Heart left ventricle (tissue), 16 donors: ENCODE measurements at regions not wholly inside any gene's neighbourhood (a gene's known extent, or its start where the extent isn't known, plus 50 kb on each side); places are given as distances from the start of the nearest gene placed in this dataset.

Experiments
- ATAC-seq, 4 donors: fragments of 200-7000 bp; cut with Tn5 transposase; one replicate each; pipeline ENCODE4 v1.9.1; 2020 to 2022; ENCODE audit warnings: moderate library complexity in 4 of 4, mild to moderate bottlenecking in 3 of 4, moderate number of reproducible peaks in 1 of 4
- DNase-seq, 5 donors: peaks; one replicate each; pipeline ENCODE4 v3.0.0-alpha.2; 2020
- H3K27ac ChIP-seq, 12 donors: fragments of 200-600 bp; sonication (generic) in 4 of 12; one replicate each; pipeline versions ENCODE4 v1.5.0 to v1.8.0; 2016 to 2022; ENCODE audit warnings: mild to moderate bottlenecking in 2 of 12
- H3K27me3 ChIP-seq, 9 donors: fragments of 200-600 bp; sonication (generic) in 2 of 9; one replicate each; pipeline versions ENCODE4 v1.5.1 to v1.8.0; 2016 to 2022; ENCODE audit warnings: mild to moderate bottlenecking in 3 of 9
- H3K36me3 ChIP-seq, 9 donors: fragments of 200-600 bp; sonication (generic) in 2 of 9; one replicate each; pipeline versions ENCODE4 v1.5.0 to v1.8.0; 2018 to 2022; ENCODE audit warnings: mild to moderate bottlenecking in 2 of 9
- H3K4me1 ChIP-seq, 12 donors: fragments of 200-600 bp; sonication (generic) in 4 of 12; one replicate each; pipeline versions ENCODE4 v1.5.0 to v1.8.0; 2016 to 2022; ENCODE audit warnings: mild to moderate bottlenecking in 3 of 12
- H3K4me3 ChIP-seq, 12 donors: fragments of 200-600 bp; sonication (generic) in 4 of 12; one replicate each; pipeline versions ENCODE4 v1.5.0 to v1.8.0; 2017 to 2022; ENCODE audit warnings: mild to moderate bottlenecking in 9 of 12, moderate library complexity in 4 of 12
- H3K9me3 ChIP-seq, 12 donors: fragments of 200-600 bp; sonication (generic) in 4 of 12; one replicate each; pipeline versions ENCODE4 v1.5.0 to v1.8.0; 2016 to 2022; ENCODE audit warnings: mild to moderate bottlenecking in 1 of 12
- CTCF ChIP-seq, 12 donors: fragments of 200-600 bp; sonication (generic) in 4 of 12; IDR thresholded peaks; one replicate each; pipeline versions ENCODE4 v1.5.0 to v1.8.0; 2018 to 2022; ENCODE audit warnings: antibody characterized with exemption in 12 of 12, mild to moderate bottlenecking in 5 of 12
- POLR2A ChIP-seq, 2 donors: fragments of 450-650 bp; IDR thresholded peaks; one replicate each; pipeline ENCODE4 v1.6.1; 2017; ENCODE audit warnings: antibody characterized with exemption in 2 of 2, mild to moderate bottlenecking in 2 of 2, moderate library complexity in 2 of 2
- WGBS, 4 donors: extraction: QIAGEN DNeasy Blood & Tissue Kit in 2 of 4; methylation state at CpG; one replicate each; pipeline versions ENCODE4 v1.1.5 to v1.1.7; 2013 to 2018; 5-methylcytosine and 5-hydroxymethylcytosine counted together
- intact Hi-C, 10 donors: fragments of 100-400 bp; cut with DNase I; formaldehyde crosslinking; loops; one replicate each; pipeline versions ENCODE4 v1.11.1 to v1.14.2; 2022
- donor health status: ischemic (EF 13 %, LVEDD 7.1; RV severe dilation, severe dysfunction).
- donor health status: healthy with polysubstance abuse.
- donor health status: DM: no; HTN: yes; CAD: no.
- donor health status: DM: no; HTN: no; CAD: no.
- donor health status: ischemic (EF 25% LVEDD 6.9; RV normal size, moderate dysfunction).
- donor health status: ischemic (EF 25% LVEDD 5.7; RV mildly dilated, moderate dysfunction).
- donor health status: healthy.
- donor health status: DM: yes; HTN: yes; CAD: no.
- donor health status: ischemic (EF 35%, LVEDD 5.7; RV mildly dilated, moderate dysfunction).
- donor health status: nonischemic (EF 11% LVEDD 7.7; RV severe dilation, severe dysfunction).
- donor health status: DM: yes; HTN: yes; CAD: no.
- donor health status: PGD.
- donor health status: ischemic (EF 29% LVEDD 5.4; RV normal size, mild dysfunction).
- donor health status: nonischemic (EF 23%, LVEDD 6.1; RV moderate dilation, normal function).

- TF ChIP-seq POLR2A (IDR thresholded peaks at IDR 0.05), result no peak
- TF ChIP-seq CTCF (IDR thresholded peaks at IDR 0.05), result no peak
- intact Hi-C loops, result no loop called here
- ATAC-seq, result no peak
- H3K9me3 ChIP-seq, result peaks cover 0 to 42% (median 9%) of the 10 kb centered on the region in 12 donors
- H3K27me3 ChIP-seq, result no peaks in the 10 kb centered on the region
- no peaks in the 10 kb centered on the region for H3K36me3 ChIP-seq
- no peak for DNase-seq
- H3K4me3 ChIP-seq, result no peak overlapping the region
- 39 to 65% (median 49%) methylated on average over 4 of the region's 4 CpGs for WGBS, 4 donors
- H3K4me1 ChIP-seq, result no peaks in the 10 kb centered on the region
- H3K27ac ChIP-seq, result no peak overlapping the region
Measured at GRCh38 chr4:138494931-138495330, 252.8 kb upstream of the SLC7A11 start.

- Histone ChIP-seq H3K36me3 (no peaks in the 10 kb centered on the region), H3K4me3 (no peak overlapping the region), H3K27me3 (no peaks in the 10 kb centered on the region), H3K27ac (no peak overlapping the region), H3K9me3 (peaks cover 0 to 34% (median 7%) of the 10 kb centered on the region in 12 donors), H3K4me1 (no peaks in the 10 kb centered on the region)
- no peak for TF ChIP-seq CTCF (IDR thresholded peaks at IDR 0.05)
- TF ChIP-seq POLR2A (IDR thresholded peaks at IDR 0.05), result no peak
- DNase-seq (no peak), ATAC-seq (no peak)
- WGBS, 4 donors, result 75 to 85% (median 81%) methylated on average over 2 of the region's 2 CpGs
- intact Hi-C loops, result no loop called here
Measured at GRCh38 chr4:138494116-138494515, 252.0 kb upstream of the SLC7A11 start.

- H3K27ac ChIP-seq, result no peak overlapping the region
- no peak overlapping the region for H3K4me3 ChIP-seq
- 64 to 83% (median 80%) methylated on average over 1 of the region's 1 CpG for WGBS, 4 donors
- no peaks in the 10 kb centered on the region for H3K36me3 ChIP-seq
- ATAC-seq, result no peak
- peaks cover 0 to 14% (median 0%) of the 10 kb centered on the region in 12 donors for H3K9me3 ChIP-seq
- intact Hi-C loops, result no loop called here
- DNase-seq, result no peak
- no peaks in the 10 kb centered on the region for H3K27me3 ChIP-seq
- peaks cover 0 to 8% (median 0%) of the 10 kb centered on the region in 12 donors for H3K4me1 ChIP-seq
- TF ChIP-seq POLR2A (IDR thresholded peaks at IDR 0.05), result no peak
- no peak for TF ChIP-seq CTCF (IDR thresholded peaks at IDR 0.05)
Measured at GRCh38 chr4:138492176-138492575, 250.0 kb upstream of the SLC7A11 start.

GRCh38 chr4:138488533-138488932 is 246.4 kb upstream of the SLC7A11 start:
- Histone ChIP-seq H3K4me1 (peaks cover 0 to 9% (median 0%) of the 10 kb centered on the region in 12 donors), H3K36me3 (no peaks in the 10 kb centered on the region), H3K4me3 (no peak overlapping the region), H3K27me3 (no peaks in the 10 kb centered on the region), H3K9me3 (peaks cover 0 to 11% (median 0%) of the 10 kb centered on the region in 12 donors), H3K27ac (no peak overlapping the region)
- no peak for DNase-seq
- 69 to 74% (median 72%) methylated on average over 4 of the region's 4 CpGs for WGBS, 4 donors
- TF ChIP-seq CTCF (IDR thresholded peaks at IDR 0.05) (no peak), POLR2A (IDR thresholded peaks at IDR 0.05) (no peak)
- no peak for ATAC-seq
- intact Hi-C loops, result loop anchor here in 1 of 10 donors (5.0 kb wide), 1 partner anchor 46 kb away; no protein-coding TSS in a partner anchor
